NB4 (cell line): ENCODE measurements at regions not wholly inside any gene's neighbourhood (a gene's known extent, or its start where the extent isn't known, plus 50 kb on each side); places are given as distances from the start of the nearest gene placed in this dataset.

Experiments used
- MYC ChIP-seq: IDR thresholded peaks from 2 replicates; pipeline ENCODE4 v1.6.1; 2011; ENCODE audit warnings: low read depth, low read length
- POLR2A ChIP-seq: IDR thresholded peaks from 2 replicates; pipeline ENCODE4 v1.6.1; 2011; ENCODE audit warnings: mild to moderate bottlenecking; ENCODE audit not compliant: insufficient read length; ENCODE audit errors: extremely low read depth
- TF ChIP-seq, protein P1 (sequence below): IDR thresholded peaks from one replicate; pipeline ENCODE4 v1.5.1; 2012; ENCODE audit warnings: low read depth, low read length
- TF ChIP-seq, protein P2 (sequence below): IDR thresholded peaks from 2 replicates; pipeline ENCODE4 v1.6.1; 2011; ENCODE audit warnings: low read depth, low read length

DNA sequence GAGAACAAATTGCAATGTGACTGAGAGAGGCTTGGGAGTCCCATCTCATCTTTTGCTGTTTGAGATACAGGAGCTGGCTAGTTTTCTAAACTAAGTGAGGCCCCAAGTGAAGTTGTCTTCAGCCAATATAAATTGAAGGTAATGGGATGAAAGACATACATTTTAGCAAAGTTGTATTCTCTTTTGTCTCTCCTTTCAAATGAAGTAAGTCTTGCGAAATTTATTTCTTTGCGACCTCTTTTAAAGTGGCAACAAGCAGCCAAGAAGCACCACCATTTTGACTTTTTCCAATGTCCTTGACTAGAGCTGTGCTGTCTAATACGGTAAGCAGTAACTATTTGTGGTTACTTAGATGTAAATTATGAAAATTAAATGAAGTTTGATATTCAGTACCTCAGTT lies 385.7 kb downstream of the USP25 start:
- TF ChIP-seq, protein P1, sequence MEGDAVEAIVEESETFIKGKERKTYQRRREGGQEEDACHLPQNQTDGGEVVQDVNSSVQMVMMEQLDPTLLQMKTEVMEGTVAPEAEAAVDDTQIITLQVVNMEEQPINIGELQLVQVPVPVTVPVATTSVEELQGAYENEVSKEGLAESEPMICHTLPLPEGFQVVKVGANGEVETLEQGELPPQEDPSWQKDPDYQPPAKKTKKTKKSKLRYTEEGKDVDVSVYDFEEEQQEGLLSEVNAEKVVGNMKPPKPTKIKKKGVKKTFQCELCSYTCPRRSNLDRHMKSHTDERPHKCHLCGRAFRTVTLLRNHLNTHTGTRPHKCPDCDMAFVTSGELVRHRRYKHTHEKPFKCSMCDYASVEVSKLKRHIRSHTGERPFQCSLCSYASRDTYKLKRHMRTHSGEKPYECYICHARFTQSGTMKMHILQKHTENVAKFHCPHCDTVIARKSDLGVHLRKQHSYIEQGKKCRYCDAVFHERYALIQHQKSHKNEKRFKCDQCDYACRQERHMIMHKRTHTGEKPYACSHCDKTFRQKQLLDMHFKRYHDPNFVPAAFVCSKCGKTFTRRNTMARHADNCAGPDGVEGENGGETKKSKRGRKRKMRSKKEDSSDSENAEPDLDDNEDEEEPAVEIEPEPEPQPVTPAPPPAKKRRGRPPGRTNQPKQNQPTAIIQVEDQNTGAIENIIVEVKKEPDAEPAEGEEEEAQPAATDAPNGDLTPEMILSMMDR = no peak
- TF ChIP-seq POLR2A = no peak
- TF ChIP-seq, protein P2, sequence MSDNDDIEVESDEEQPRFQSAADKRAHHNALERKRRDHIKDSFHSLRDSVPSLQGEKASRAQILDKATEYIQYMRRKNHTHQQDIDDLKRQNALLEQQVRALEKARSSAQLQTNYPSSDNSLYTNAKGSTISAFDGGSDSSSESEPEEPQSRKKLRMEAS = no peak
- no peak for TF ChIP-seq MYC
